Endothelial cell of umbilical vein (primary cell): ENCODE measurements at regions not wholly inside any gene's neighbourhood (a gene's known extent, or its start where the extent isn't known, plus 50 kb on each side); places are given as distances from the start of the nearest gene placed in this dataset.

ENCODE experiments used
- BruUV-seq: library from RNA; stranded (reverse); fragments of 400-500 nt; replicated peaks from 2 replicates; lab custom pipeline; 2021; lab: Mats Ljungman, UMichigan
- CTCF ChIA-PET: fragments of 300-600, 350-600 bp; sonication (Branson Sonifier 250); formaldehyde crosslinking; loops from one replicate; lab custom pipeline; 2021; ENCODE audit warnings: antibody characterized with exemption, inconsistent platforms; lab: Charles Lee
- POLR2A ChIA-PET: fragments of 300-600, 350-600 bp; sonication (Branson Sonifier 250); formaldehyde crosslinking; loops from one replicate; lab custom pipeline; 2021; ENCODE audit warnings: antibody characterized with exemption, inconsistent platforms; lab: Charles Lee
- DNase-seq: peaks from one replicate; pipeline ENCODE4 v3.0.0-alpha.2; 2011; ENCODE audit warnings: low read depth, low spot score
- FAIRE-seq: peaks from 2 replicates; lab custom pipeline; 2011; peaks lifted over from hg19 to GRCh38; lab: Jason Lieb, UNC
- H2AFZ ChIP-seq: 2 replicates; pipeline ENCODE4 v1.6.0; 2012; ENCODE audit warnings: low read depth, low read length, control low read depth, inconsistent platforms
- H3K27ac ChIP-seq: 2 replicates; pipeline ENCODE4 v1.5.1; 2011; ENCODE audit warnings: low read depth, mild to moderate bottlenecking, control low read depth, low read length, moderate library complexity; ENCODE audit not compliant: insufficient read depth
- H3K27me3 ChIP-seq, 2 experiments: 2 replicates each; pipeline versions ENCODE4 v1.6.0 to v1.6.1; 2011; ENCODE audit warnings: low read length in 2 of 2, mixed read lengths in 1 of 2; ENCODE audit not compliant: control insufficient read depth in 2 of 2, insufficient read depth in 2 of 2
- H3K36me3 ChIP-seq, 2 experiments: 2 replicates in 1 of 2; 3 replicates in 1 of 2; pipeline ENCODE4 v1.5.1; 2011; ENCODE audit warnings: low read length in 2 of 2, mild to moderate bottlenecking in 1 of 2, moderate library complexity in 1 of 2; ENCODE audit not compliant: control insufficient read depth in 2 of 2, insufficient read depth in 2 of 2; ENCODE audit errors: extremely low read depth in 1 of 2
- H3K4me1 ChIP-seq: 3 replicates; pipeline ENCODE4 v1.5.1; 2011; ENCODE audit warnings: mild to moderate bottlenecking, low read length; ENCODE audit not compliant: control insufficient read depth, insufficient read depth; ENCODE audit errors: extremely low read depth
- H3K4me2 ChIP-seq: 2 replicates; pipeline ENCODE4 v1.6.1; 2011; ENCODE audit warnings: low read length, control low read depth, mixed read lengths; ENCODE audit not compliant: insufficient read depth
- H3K4me3 ChIP-seq, 3 experiments: fragments of 200-600 bp in 1 of 3; sonication (generic), shearing (Covaris generic) in 1 of 3; replicated peaks in 1 of 3; 2 replicates each; pipeline ENCODE4 v1.5.1; 2011 to 2016; ENCODE audit warnings: control low read depth in 3 of 3, low read length in 3 of 3, mild to moderate bottlenecking in 2 of 3, inconsistent platforms in 1 of 3, low read depth in 1 of 3, moderate library complexity in 1 of 3; ENCODE audit not compliant: insufficient read depth in 1 of 3
- H3K79me2 ChIP-seq: 2 replicates; pipeline ENCODE4 v1.6.0; 2012; ENCODE audit warnings: low read length, inconsistent platforms; ENCODE audit not compliant: control insufficient read depth, insufficient read depth
- H3K9ac ChIP-seq: replicated peaks from 2 replicates; pipeline ENCODE3; 2011; ENCODE audit warnings: low read length, control low read depth; ENCODE audit not compliant: insufficient read depth; ENCODE audit errors: extremely low read depth
- H3K9me1 ChIP-seq: replicated peaks from 3 replicates; pipeline ENCODE4 v1.6.0; 2011; ENCODE audit warnings: mild to moderate bottlenecking, low read length; ENCODE audit not compliant: control insufficient read depth, insufficient read depth; ENCODE audit errors: extremely low read depth
- H3K9me3 ChIP-seq: replicated peaks from 2 replicates; pipeline ENCODE4 v1.5.1; 2012; ENCODE audit warnings: low read length, inconsistent platforms; ENCODE audit not compliant: control insufficient read depth, insufficient read depth
- H4K20me1 ChIP-seq: replicated peaks from 2 replicates; pipeline ENCODE3; 2011; ENCODE audit warnings: mild to moderate bottlenecking, low read length; ENCODE audit not compliant: control insufficient read depth, insufficient read depth; ENCODE audit errors: extremely low read depth
- EZH2 ChIP-seq: IDR thresholded peaks from 2 replicates; pipeline ENCODE4 v1.6.1; 2012; ENCODE audit warnings: borderline replicate concordance, low read depth, mild to moderate bottlenecking, moderate library complexity, low read length, inconsistent platforms; ENCODE audit not compliant: severe bottlenecking
- FOS ChIP-seq: IDR thresholded peaks from 2 replicates; pipeline ENCODE4 v1.6.1; 2011; ENCODE audit warnings: mild to moderate bottlenecking, low read length, moderate library complexity, borderline replicate concordance; ENCODE audit not compliant: insufficient read depth
- GATA2 ChIP-seq: IDR thresholded peaks from 2 replicates; pipeline ENCODE4 v1.7.0; 2011; ENCODE audit warnings: low read depth, mild to moderate bottlenecking, moderate library complexity, mixed read lengths, low read length; ENCODE audit not compliant: insufficient read length, insufficient read depth
- JUN ChIP-seq: IDR thresholded peaks from 2 replicates; pipeline ENCODE4 v1.6.1; 2011; ENCODE audit warnings: borderline replicate concordance, low read depth; ENCODE audit not compliant: insufficient read length, insufficient read depth
- MAX ChIP-seq: IDR thresholded peaks from 2 replicates; pipeline ENCODE4 v1.6.1; 2011; ENCODE audit not compliant: insufficient read depth, insufficient read length
- MYC ChIP-seq: IDR thresholded peaks from one replicate; pipeline ENCODE4 v1.6.1; 2011; ENCODE audit warnings: mild to moderate bottlenecking, low read depth, low read length
- POLR2A ChIP-seq: IDR thresholded peaks from 2 replicates; pipeline ENCODE4 v1.6.1; 2012; ENCODE audit warnings: low read depth, mild to moderate bottlenecking, control low read depth, low read length
- POLR2AphosphoS5 ChIP-seq: IDR thresholded peaks from 2 replicates; pipeline ENCODE4 v1.6.1; 2012; ENCODE audit warnings: low read depth, mild to moderate bottlenecking, control low read depth, low read length, moderate library complexity; ENCODE audit not compliant: insufficient read depth
- dilution Hi-C: fragments of 300-500 bp; cut with MboI; formaldehyde crosslinking; loops from one replicate; pipeline ENCODE4 v1.15.0; 2019; ENCODE audit warnings: low sequenced_read_pairs; ENCODE audit not compliant: extremely low pct_ligation_motif_present
- intact Hi-C: fragments of 100-400 bp; cut with micrococcal nuclease; formaldehyde crosslinking; loops from one replicate; pipeline ENCODE4 v1.10.0; 2022
- TF ChIP-seq, protein P1 (sequence below), 2 donors: IDR thresholded peaks; 1 replicate in 1 of 2; 2 replicates in 1 of 2; pipeline ENCODE4 v1.5.1; 2011; ENCODE audit warnings: low read length in 2 of 2, mild to moderate bottlenecking in 2 of 2, moderate library complexity in 2 of 2, control low read depth in 1 of 2, inconsistent platforms in 1 of 2, low read depth in 1 of 2; ENCODE audit not compliant: insufficient read depth in 1 of 2; ENCODE audit errors: extremely low read depth in 1 of 2

DNA sequence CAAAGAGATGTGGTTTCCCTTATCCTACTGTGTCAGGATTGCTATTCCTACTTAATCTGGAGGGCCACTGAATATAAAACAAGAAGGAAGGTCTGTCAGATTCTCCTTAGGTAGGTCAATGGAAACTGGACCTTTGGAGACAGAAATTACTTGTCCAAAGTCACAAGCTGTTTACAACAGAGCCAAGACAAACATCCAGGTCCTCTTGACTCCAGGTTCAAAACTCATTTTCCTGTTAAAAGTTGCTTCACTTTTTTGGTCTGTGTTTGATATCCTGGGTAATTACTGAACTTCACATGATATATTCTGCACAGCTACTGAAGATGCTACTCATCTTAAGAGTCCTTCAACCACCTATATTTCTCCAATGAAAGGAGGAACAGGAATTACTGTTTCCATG, 81.2 kb upstream of the ARHGAP32 start:
- H3K79me2 ChIP-seq, result peaks cover 3% of the 10 kb centered on the region
- intact Hi-C loops (loop anchor here (10.0 kb wide), 1 partner anchor 621 kb away; the partner anchor contains the start of gene NFRKB), dilution Hi-C loops (no loop called here)
- ChIA-PET POLR2A (no interaction called here), CTCF (no interaction called here)
- peaks cover 2% of the 10 kb centered on the region for H4K20me1 ChIP-seq
- no peak overlapping the region for H3K4me3 ChIP-seq
- DNase-seq, result no peak
- no peak overlapping the region for H2AFZ ChIP-seq
- no peaks in the 10 kb centered on the region for H3K27me3 ChIP-seq
- FAIRE-seq, result no peak
- TF ChIP-seq FOS (no peak), GATA2 (no peak), EZH2 (no peak), POLR2A (no peak)
- no TSS peak for BruUV-seq
- no peaks in the 10 kb centered on the region for H3K36me3 ChIP-seq
- H3K4me2 ChIP-seq, result no peak overlapping the region
- no peak overlapping the region for H3K27ac ChIP-seq
- peaks cover 4% of the 10 kb centered on the region for H3K4me1 ChIP-seq
- no peak overlapping the region for H3K9ac ChIP-seq
- H3K9me1 ChIP-seq, result no peaks in the 10 kb centered on the region
- no peaks in the 10 kb centered on the region for H3K9me3 ChIP-seq

DNA sequence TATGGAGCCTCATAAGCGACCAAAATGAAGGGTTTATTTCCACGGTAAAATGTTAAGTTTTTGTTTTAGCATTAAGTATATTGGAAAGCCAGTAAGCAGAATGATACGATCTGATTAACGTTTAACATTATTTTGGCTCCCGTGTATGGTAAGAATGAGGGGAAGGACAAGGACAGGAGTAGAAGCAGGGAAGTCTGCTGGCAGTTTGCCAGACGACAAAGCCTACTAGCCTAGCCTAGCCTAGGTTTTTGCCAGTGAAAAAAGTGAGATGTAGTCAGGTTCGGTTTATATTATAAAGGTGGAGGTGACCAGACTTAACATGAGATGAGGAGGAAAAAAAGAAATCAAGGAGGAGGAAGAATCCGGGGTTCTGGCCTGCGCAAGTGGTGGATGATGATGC, 78.9 kb upstream of the ARHGAP32 start:
- Histone ChIP-seq H2AFZ (no peak overlapping the region), H3K79me2 (no peaks in the 10 kb centered on the region), H3K27ac (no peak overlapping the region), H3K4me1 (no peaks in the 10 kb centered on the region), H3K9me1 (no peaks in the 10 kb centered on the region), H3K4me3 (no peak overlapping the region), H3K36me3 (no peaks in the 10 kb centered on the region), H3K9me3 (no peaks in the 10 kb centered on the region), H4K20me1 (no peaks in the 10 kb centered on the region), H3K27me3 (no peaks in the 10 kb centered on the region), H3K4me2 (no peak overlapping the region), H3K9ac (no peak overlapping the region)
- dilution Hi-C loops (no loop called here), intact Hi-C loops (loop anchor here (10.0 kb wide), 1 partner anchor 624 kb away; the partner anchor contains the start of gene NFRKB)
- POLR2A ChIA-PET, result no interaction called here
- no TSS peak for BruUV-seq
- TF ChIP-seq, protein P1, sequence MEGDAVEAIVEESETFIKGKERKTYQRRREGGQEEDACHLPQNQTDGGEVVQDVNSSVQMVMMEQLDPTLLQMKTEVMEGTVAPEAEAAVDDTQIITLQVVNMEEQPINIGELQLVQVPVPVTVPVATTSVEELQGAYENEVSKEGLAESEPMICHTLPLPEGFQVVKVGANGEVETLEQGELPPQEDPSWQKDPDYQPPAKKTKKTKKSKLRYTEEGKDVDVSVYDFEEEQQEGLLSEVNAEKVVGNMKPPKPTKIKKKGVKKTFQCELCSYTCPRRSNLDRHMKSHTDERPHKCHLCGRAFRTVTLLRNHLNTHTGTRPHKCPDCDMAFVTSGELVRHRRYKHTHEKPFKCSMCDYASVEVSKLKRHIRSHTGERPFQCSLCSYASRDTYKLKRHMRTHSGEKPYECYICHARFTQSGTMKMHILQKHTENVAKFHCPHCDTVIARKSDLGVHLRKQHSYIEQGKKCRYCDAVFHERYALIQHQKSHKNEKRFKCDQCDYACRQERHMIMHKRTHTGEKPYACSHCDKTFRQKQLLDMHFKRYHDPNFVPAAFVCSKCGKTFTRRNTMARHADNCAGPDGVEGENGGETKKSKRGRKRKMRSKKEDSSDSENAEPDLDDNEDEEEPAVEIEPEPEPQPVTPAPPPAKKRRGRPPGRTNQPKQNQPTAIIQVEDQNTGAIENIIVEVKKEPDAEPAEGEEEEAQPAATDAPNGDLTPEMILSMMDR (IDR thresholded peaks at IDR 0.05; ENCODE audit: extremely low read depth in 1 of 2, insufficient read depth in 1 of 2, low read depth in 1 of 2, low read length in 2 of 2), result no peak
- no peak for TF ChIP-seq MAX
- no peak for TF ChIP-seq GATA2
- TF ChIP-seq POLR2A, result no peak
- TF ChIP-seq MYC, result no peak
- TF ChIP-seq JUN, result no peak
- TF ChIP-seq EZH2, result no peak
- no peak for TF ChIP-seq FOS
- TF ChIP-seq POLR2AphosphoS5, result no peak
- FAIRE-seq (no peak), DNase-seq (no peak)
- CTCF ChIA-PET, result interaction anchor here (1.1 kb wide), 1 partner anchor 19 kb away, joined by 3 read pairs; no protein-coding TSS in a partner anchor
